IMR-90 (cell line): ENCODE measurements at regions not wholly inside any gene's neighbourhood (a gene's known extent, or its start where the extent isn't known, plus 50 kb on each side); places are given as distances from the start of the nearest gene placed in this dataset.

Source experiments
- ATAC-seq: fragments of 200-7000 bp; cut with Tn5 transposase; 2 replicates; pipeline ENCODE4 v1.9.1; 2020; ENCODE audit warnings: low read depth, mild to moderate bottlenecking, moderate library complexity
- BruUV-seq: library from RNA; stranded (reverse); fragments of 400-500 nt; replicated peaks from 2 replicates; lab custom pipeline; 2021; lab: Mats Ljungman, UMichigan
- CTCF ChIA-PET: fragments of 300-600 bp; formaldehyde crosslinking; extraction: SDS; loops from one replicate; lab custom pipeline; 2021; ENCODE audit warnings: antibody characterized with exemption; lab: Yijun Ruan, JAX
- POLR2A ChIA-PET: fragments of 300-600 bp; sonication (Branson Sonifier 250); formaldehyde crosslinking; loops from one replicate; lab custom pipeline; 2022; ENCODE audit warnings: antibody characterized with exemption; ENCODE audit not compliant: unreplicated experiment; lab: Charles Lee
- DNase-seq: peaks from one replicate; pipeline ENCODE4 v3.0.0; 2013
- H2AFZ ChIP-seq: replicated peaks from 2 replicates; pipeline ENCODE3; 2013; ENCODE audit warnings: low read length, mild to moderate bottlenecking; ENCODE audit not compliant: poor library complexity
- H2AK5ac ChIP-seq: 2 replicates; pipeline ENCODE4 v1.6.1; 2013; ENCODE audit warnings: low read depth, low read length, inconsistent platforms
- H2AK9ac ChIP-seq: replicated peaks from 2 replicates; pipeline ENCODE3; 2013; ENCODE audit warnings: mild to moderate bottlenecking, low read depth, low read length, moderate library complexity; ENCODE audit not compliant: poor library complexity
- H2BK120ac ChIP-seq: 2 replicates; pipeline ENCODE4 v1.6.1; 2013; ENCODE audit warnings: low read depth, low read length, inconsistent platforms
- H2BK15ac ChIP-seq: 3 replicates; pipeline ENCODE4 v1.6.1; 2013; ENCODE audit warnings: low read depth, low read length, inconsistent platforms
- H2BK20ac ChIP-seq: 2 replicates; pipeline ENCODE4 v1.6.1; 2013; ENCODE audit warnings: low read depth, mild to moderate bottlenecking, inconsistent platforms, low read length, moderate library complexity
- H2BK5ac ChIP-seq: 2 replicates; pipeline ENCODE4 v1.6.1; 2013; ENCODE audit warnings: mild to moderate bottlenecking, low read depth, low read length, inconsistent platforms; ENCODE audit not compliant: poor library complexity, severe bottlenecking
- H3K14ac ChIP-seq: replicated peaks from 2 replicates; pipeline ENCODE4 v1.6.1; 2013; ENCODE audit warnings: low read depth, low read length, inconsistent platforms
- H3K18ac ChIP-seq: 2 replicates; pipeline ENCODE4 v1.6.1; 2013; ENCODE audit warnings: low read depth, low read length, control low read depth
- H3K23ac ChIP-seq: 2 replicates; pipeline ENCODE4 v1.6.1; 2013; ENCODE audit warnings: low read depth, low read length, inconsistent platforms
- H3K27ac ChIP-seq: 2 replicates; pipeline ENCODE4 v1.5.1; 2013; ENCODE audit warnings: mild to moderate bottlenecking, control low read depth, low read length; ENCODE audit not compliant: insufficient read depth
- H3K27me3 ChIP-seq: 2 replicates; pipeline ENCODE4 v1.6.1; 2013; ENCODE audit warnings: low read length; ENCODE audit not compliant: control insufficient read depth, insufficient read depth
- H3K36me3 ChIP-seq: 2 replicates; pipeline ENCODE4 v1.6.1; 2013; ENCODE audit warnings: low read length, mixed read lengths; ENCODE audit not compliant: control insufficient read depth, insufficient read depth
- H3K4ac ChIP-seq: 2 replicates; pipeline ENCODE4 v1.6.1; 2013; ENCODE audit warnings: low read depth, low read length, inconsistent platforms
- H3K4me1 ChIP-seq: 2 replicates; pipeline ENCODE4 v1.6.1; 2013; ENCODE audit warnings: low read length, mixed read lengths; ENCODE audit not compliant: control insufficient read depth, insufficient read depth
- H3K4me2 ChIP-seq: 2 replicates; pipeline ENCODE4 v1.6.1; 2013; ENCODE audit warnings: low read depth, mild to moderate bottlenecking, control low read depth, low read length, moderate library complexity
- H3K4me3 ChIP-seq: 2 replicates; pipeline ENCODE4 v1.5.1; 2013; ENCODE audit warnings: low read depth, mild to moderate bottlenecking, control low read depth, low read length, moderate library complexity; ENCODE audit not compliant: insufficient read depth
- H3K56ac ChIP-seq: 2 replicates; pipeline ENCODE4 v1.6.1; 2013; ENCODE audit warnings: low read length, inconsistent platforms; ENCODE audit not compliant: insufficient read depth; ENCODE audit errors: extremely low read depth
- H3K79me1 ChIP-seq, 2 experiments: 2 replicates each; pipeline ENCODE4 v1.6.1; 2013; ENCODE audit warnings: low read length in 2 of 2, inconsistent platforms in 1 of 2, low read depth in 1 of 2
- H3K9ac ChIP-seq: 2 replicates; pipeline ENCODE4 v1.6.1; 2013; ENCODE audit warnings: low read depth, low read length, control low read depth
- H3K9me1 ChIP-seq: 2 replicates; pipeline ENCODE4 v1.6.1; 2013; ENCODE audit warnings: low read length, inconsistent platforms; ENCODE audit not compliant: insufficient read depth
- H3K9me3 ChIP-seq: 2 replicates; pipeline ENCODE4 v1.6.1; 2013; ENCODE audit warnings: low read length; ENCODE audit not compliant: control insufficient read depth, insufficient read depth
- H4K20me1 ChIP-seq: 2 replicates; pipeline ENCODE4 v1.6.1; 2013; ENCODE audit warnings: low read length, inconsistent platforms; ENCODE audit not compliant: insufficient read depth
- H4K5ac ChIP-seq: 2 replicates; pipeline ENCODE4 v1.6.1; 2013; ENCODE audit warnings: mild to moderate bottlenecking, low read depth, low read length, control low read depth
- H4K8ac ChIP-seq, 2 experiments: 2 replicates each; pipeline ENCODE4 v1.6.1; 2013; ENCODE audit warnings: low read depth in 2 of 2, low read length in 2 of 2, control low read depth in 1 of 2, inconsistent platforms in 1 of 2
- H4K91ac ChIP-seq: 2 replicates; pipeline ENCODE4 v1.6.1; 2013; ENCODE audit warnings: low read depth, low read length, inconsistent platforms; ENCODE audit not compliant: insufficient read depth
- CHD1 ChIP-seq: IDR thresholded peaks from 2 replicates; pipeline ENCODE4 v1.6.1; 2012; ENCODE audit warnings: low read depth, low read length, improper control_type of control experiment
- ELK1 ChIP-seq: fragments of 150-350 bp; IDR thresholded peaks from 2 replicates; pipeline ENCODE4 v1.6.1; 2016; ENCODE audit warnings: low read depth, mild to moderate bottlenecking, low read length, moderate library complexity, borderline replicate concordance
- SMC3 ChIP-seq: fragments of 150-350 bp; IDR thresholded peaks from 2 replicates; pipeline ENCODE4 v1.6.1; 2016; ENCODE audit warnings: low read depth, mild to moderate bottlenecking, antibody characterized with exemption, low read length, moderate library complexity
- USF2 ChIP-seq: fragments of 150-350 bp; IDR thresholded peaks from 2 replicates; pipeline ENCODE4 v1.6.1; 2017; ENCODE audit warnings: mild to moderate bottlenecking, antibody characterized with exemption, low read length, low read depth
- WGBS, 2 experiments: methylation state at CpG; one replicate each; pipeline versions ENCODE4 v1.1.5 to v1.1.7; 2013; ENCODE audit warnings: missing lambda C conversion rate in 2 of 2; ENCODE audit not compliant: insufficient read length in 1 of 2; ENCODE audit errors: extremely low coverage in 2 of 2; 5-methylcytosine and 5-hydroxymethylcytosine counted together
- dilution Hi-C: fragments of 300-500 bp; cut with HindIII; formaldehyde crosslinking; loops from one replicate; pipeline ENCODE4 v1.14.3; 2018; ENCODE audit warnings: low sequenced_read_pairs; ENCODE audit not compliant: unreplicated experiment
- in situ Hi-C: fragments of 300-500 bp; cut with MboI; formaldehyde crosslinking; loops from 3 replicates; pipeline ENCODE4 v1.14.3; 2019; ENCODE audit warnings: low sequenced_read_pairs, inconsistent platforms, mixed read lengths
- intact Hi-C: fragments of 100-400 bp; cut with micrococcal nuclease; formaldehyde crosslinking; loops from 2 replicates; pipeline ENCODE4 v1.10.0; 2022

- Histone ChIP-seq H3K27ac (no peak overlapping the region), H3K9me3 (no peaks in the 10 kb centered on the region), H3K4me1 (no peaks in the 10 kb centered on the region), H2BK20ac (no peak overlapping the region), H2AFZ (no peak overlapping the region), H3K23ac (no peak overlapping the region), H3K27me3 (no peaks in the 10 kb centered on the region; the same call in 1 of the 2 replicates), H2BK120ac (no peak overlapping the region), H4K20me1 (no peaks in the 10 kb centered on the region), H2BK5ac (no peak overlapping the region), H3K36me3 (no peaks in the 10 kb centered on the region), H3K9ac (no peak overlapping the region), H3K4me2 (no peak overlapping the region), H2BK15ac (no peak overlapping the region), H2AK5ac (no peak overlapping the region), H3K79me1 (no peaks in the 10 kb centered on the region), H3K4ac (no peak overlapping the region), H2AK9ac (no peak overlapping the region), H4K5ac (no peak overlapping the region), H3K14ac (no peak overlapping the region), H3K56ac (no peak overlapping the region), H3K4me3 (no peak overlapping the region), H4K8ac (no peak overlapping the region), H4K91ac (no peak overlapping the region), H3K9me1 (no peaks in the 10 kb centered on the region), H3K18ac (no peak overlapping the region)
- ChIA-PET POLR2A (interaction anchor here (0.6 kb wide), 1 partner anchor 1340 kb away, joined by 3 read pairs; no protein-coding TSS in a partner anchor), CTCF (no interaction called here)
- BruUV-seq = no TSS peak
- intact Hi-C loops = no loop called here
- in situ Hi-C loops = no loop called here
- 51% methylated on average over 3 of the region's 14 CpGs; no CpG with 5 or more reads in 1 of the 2 experiments for WGBS, 2 experiments
- no peak for TF ChIP-seq CHD1
- TF ChIP-seq ELK1 = no peak
- TF ChIP-seq SMC3 = no peak
- no peak for TF ChIP-seq USF2
- dilution Hi-C loops = no loop called here
- no peak for ATAC-seq
- DNase-seq = no peak
Observed at GRCh38 chr7:155168597-155169480, 98.7 kb downstream of the HTR5A start.
